NCI-H446 treated with DMSO at 0.1 percent for 48 hours (cell line): ENCODE measurements at regions not wholly inside any gene's neighbourhood (a gene's known extent, or its start where the extent isn't known, plus 50 kb on each side); places are given as distances from the start of the nearest gene placed in this dataset.

Experiments used
- DNase-seq: peaks from one replicate; lab custom pipeline; 2025; lab: John Stamatoyannopoulos, UW

DNA sequence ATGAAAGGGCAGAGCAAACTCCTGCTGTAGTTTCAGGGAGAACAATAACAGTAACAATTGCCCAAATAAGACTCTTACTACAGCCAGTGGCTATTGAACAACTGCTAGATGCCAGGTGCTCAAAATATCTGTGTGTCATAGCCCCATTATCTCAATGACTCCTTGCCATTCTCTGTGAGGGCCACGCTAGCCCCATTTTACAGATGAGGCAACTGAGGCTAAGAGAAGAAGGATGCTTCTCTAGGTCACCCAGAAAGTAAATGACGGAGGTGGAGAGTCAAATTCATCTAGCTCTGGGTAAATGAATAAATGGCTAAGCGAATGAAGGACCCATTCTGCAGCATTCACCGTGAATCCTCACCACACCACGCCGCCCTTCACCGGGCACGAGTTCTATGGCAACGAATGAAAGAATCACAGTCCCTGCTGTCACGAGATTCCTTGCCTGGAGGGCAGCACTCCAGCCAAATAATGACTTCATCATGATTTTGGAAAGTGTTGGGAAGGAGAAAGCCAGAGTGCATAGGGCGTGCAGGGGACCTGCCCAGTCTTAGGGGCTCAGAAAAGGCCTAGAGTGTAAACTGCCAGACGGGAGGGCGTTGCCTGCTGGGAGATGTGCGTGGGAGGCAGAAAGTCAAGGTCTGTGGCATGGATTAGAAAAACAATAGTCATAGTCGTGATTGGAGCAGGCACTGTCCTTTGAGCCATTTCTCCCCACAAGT is 147.2 kb downstream of the C9orf50 start:
- peak; percentile 65 for DNase-seq

DNA sequence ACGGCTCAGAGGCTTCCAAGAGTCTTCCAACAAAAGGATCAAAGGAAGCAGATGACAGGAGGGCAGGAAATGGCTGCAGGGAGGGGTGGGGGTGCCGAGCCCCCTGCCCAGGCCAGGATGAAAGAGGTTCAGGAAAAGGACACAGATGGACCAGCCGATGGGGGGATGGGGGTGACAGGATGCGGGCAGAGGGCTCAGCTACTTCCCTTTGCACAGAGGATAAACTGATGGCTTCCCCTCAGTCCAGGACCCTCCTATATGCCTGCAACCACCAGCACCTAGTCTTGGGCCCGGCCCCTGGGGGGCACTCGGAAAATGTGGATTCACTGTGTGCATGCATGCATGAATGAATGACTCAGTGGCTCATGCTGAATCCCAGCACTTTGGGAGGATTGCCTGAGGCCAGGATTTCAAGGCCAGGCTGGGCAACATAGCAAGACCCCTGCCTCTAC is 148.2 kb downstream of the C9orf50 start:
- no peak for DNase-seq

DNA sequence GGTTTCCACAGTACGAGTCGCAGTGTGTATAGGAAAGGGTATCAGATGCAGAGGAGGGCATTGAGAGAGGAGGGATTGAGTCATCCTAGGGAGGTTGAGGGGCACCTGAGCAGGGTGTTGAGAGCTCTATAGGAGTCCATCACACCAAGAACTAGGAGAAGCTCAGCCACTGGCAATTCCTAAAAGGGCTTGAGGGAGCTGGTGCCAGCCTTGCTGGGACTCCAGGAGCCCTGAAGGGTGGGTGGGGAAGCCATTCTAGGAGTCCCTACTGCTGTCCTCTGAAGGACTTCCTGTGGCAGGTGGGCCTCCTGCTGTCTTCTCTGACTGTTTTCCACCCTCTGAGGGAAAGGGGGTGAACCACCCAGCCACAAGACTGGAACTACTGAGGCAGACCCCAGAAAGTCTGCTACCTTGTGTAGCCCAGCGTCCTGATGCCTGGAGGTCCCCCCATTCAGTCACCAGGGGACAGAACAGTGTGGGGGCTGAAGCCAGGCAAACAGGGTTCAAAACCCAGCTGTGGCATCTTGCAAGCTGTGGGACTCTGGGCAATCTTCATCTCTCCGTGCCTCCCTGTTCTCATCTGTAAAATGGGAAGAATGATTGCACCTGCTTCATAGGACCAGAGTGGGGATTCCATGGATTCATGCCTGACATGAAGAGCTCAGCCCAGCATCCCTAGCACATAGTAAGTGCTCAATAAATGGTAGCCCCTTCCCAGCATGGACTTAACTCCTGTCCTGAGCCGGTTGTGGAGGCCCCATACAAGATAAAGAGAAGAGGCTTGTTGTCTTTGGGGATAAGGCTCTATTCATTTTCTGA is 149.5 kb downstream of the C9orf50 start:
- DNase-seq, result no peak

DNA sequence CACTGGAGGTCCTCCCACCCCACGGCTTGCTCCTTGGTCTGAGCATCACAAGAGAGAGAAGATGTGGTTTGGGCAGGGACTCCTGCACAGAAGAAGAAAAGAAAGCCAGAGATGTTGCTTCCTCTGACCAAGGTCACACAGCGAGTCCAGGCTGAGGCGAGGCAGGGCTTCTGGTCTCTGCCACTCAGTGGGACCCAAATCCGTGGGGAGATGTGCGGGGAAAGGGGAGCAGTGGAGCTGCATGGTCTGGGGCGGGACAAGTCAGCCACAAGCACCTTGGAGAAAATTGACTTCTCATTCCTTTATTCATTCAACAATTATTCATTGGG is 150.9 kb downstream of the C9orf50 start:
- DNase-seq, result no peak

DNA sequence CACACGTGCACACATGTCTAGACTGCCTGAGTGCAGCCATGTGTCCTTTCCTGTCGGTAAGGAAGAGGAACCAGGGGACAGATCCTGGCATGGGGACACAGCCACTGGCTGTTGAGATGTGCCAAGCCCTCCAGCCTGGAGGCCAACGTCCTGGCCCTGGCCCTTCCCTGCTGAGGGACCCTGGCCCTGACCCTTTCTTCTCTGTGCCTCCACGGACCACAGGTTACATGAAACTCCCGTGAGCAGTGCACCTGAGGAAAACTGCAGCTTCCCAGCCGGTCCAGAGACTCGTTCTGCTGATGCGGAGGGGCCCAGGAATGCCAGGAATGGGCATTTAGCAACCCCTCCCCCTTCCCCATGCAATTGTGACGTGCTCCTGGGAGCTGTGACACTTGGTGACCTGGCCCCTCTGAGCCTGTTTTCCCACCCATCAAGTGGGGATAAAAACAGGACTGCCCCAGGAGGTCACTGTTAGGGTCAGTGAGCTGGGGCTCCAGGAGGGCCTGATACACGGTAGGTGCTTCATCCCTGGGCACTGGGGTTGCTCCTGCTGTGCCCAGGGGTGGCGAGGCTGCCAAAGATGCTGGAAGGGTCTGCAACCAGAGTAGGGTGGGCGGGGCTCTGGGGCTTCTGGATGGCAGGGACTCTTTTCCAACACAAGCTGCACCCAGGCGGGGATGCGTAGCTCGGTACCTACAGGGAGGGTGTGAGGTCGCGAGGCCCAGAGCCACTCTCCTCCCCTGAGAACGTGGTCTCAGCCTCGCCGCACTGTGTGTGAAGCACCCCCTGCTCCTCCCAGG is 151.5 kb downstream of the C9orf50 start:
- no peak for DNase-seq

DNA sequence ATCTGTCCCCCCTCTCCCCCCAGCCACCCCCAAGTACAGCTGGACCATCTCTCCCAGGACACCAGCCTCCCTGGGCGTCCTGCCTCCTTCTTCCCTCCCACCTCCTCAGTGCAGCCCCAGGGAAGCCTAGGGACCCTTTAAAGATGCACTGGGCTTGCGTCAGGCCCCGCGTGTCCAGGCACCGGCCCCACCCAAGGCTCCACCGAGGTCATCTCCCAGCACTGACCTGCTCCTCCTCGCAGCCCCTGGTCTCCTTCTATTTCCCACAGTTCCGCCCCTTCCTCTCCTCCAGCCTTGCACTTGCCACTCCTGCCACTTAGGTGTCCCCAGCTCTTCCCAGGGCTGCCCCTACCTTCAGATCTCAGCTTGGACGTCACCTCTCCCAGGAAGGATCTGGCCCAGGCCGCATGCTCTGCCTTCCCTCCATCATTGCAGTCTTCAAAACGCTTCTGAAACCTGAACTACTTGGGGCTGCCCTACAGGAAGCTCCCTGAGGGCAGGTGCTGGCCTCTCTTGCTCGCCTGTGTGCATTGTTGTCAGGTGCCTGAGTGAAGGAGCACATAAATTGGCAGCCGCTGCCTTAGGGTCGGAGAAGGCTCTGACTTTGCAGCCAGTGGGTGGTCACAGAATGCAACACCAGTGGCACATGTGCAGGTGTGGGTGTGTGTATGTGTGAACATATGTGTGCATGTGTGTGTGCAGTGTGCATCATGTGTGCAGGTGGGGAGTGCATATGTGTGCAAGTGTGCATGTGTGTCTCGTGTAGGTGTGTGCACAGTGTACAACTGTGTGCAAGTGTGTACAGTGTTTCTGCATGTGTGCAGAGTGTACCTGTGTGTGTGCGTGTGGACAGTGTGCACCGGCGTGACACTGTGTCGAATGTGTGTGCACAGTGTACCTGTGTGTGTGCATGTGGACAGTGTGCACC is 152.9 kb downstream of the C9orf50 start:
- no peak for DNase-seq

DNA sequence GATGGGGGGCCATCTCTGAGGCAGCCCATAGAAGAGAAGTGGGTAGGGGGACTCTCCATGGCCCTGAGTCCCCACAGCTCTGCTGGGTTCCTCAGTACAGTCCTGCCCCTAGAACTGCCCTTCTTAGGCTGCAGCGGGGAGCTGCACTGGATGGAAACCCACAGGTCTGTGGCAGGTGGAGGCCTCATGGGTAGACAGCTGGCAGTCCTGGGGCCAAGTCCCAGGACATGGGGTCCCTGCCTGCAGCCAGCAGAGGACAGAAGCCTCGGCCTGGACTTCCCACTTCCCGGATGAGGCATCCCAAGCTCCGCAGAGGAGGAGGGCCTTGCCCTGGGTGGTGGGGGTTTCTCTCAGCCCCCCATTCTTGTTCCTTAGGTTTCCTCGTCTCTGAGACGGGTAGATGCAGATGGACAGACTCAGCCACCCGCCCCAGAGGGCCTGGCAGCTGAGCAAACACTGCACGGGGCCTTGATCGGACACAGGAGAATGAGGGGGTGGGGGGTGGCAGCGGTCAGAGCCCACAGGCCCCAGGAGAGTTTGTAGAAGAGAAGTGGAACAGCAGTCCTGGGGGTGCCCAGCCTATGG is 153.8 kb downstream of the C9orf50 start:
- DNase-seq, result no peak

DNA sequence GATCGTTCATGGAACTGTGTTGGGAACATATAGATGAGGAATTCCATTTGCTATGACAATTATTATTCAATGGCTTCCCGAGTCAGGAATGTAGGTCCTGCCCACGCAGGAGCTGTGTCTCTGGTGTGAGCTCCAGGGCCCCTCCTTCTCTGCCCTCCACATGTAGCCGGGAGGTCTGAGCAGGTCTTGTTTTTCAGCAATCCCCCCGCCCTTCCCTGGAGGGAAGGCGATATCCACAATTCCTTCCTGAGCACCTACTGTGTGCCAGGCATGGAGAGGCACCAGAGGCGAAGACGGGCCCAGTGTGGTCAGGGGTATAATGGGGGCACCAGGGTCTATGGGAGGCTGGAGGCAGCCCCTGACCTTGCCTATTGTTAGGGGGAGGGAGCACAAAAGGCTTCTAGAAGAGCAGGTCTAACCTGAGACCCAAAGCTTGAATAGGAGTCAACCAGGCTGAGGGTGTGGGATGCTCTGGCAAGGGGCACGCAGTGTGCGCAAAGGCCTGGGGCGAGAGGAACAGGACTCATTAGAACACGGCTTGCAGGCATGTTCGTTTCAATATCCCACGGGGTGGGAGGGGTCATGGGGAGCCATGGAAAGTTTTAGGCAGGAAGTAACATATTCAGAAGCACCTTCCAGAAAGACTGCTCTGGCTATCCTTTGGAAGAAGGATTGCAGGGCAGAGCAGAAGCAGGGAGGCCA is 154.9 kb downstream of the C9orf50 start:
- no peak for DNase-seq

DNA sequence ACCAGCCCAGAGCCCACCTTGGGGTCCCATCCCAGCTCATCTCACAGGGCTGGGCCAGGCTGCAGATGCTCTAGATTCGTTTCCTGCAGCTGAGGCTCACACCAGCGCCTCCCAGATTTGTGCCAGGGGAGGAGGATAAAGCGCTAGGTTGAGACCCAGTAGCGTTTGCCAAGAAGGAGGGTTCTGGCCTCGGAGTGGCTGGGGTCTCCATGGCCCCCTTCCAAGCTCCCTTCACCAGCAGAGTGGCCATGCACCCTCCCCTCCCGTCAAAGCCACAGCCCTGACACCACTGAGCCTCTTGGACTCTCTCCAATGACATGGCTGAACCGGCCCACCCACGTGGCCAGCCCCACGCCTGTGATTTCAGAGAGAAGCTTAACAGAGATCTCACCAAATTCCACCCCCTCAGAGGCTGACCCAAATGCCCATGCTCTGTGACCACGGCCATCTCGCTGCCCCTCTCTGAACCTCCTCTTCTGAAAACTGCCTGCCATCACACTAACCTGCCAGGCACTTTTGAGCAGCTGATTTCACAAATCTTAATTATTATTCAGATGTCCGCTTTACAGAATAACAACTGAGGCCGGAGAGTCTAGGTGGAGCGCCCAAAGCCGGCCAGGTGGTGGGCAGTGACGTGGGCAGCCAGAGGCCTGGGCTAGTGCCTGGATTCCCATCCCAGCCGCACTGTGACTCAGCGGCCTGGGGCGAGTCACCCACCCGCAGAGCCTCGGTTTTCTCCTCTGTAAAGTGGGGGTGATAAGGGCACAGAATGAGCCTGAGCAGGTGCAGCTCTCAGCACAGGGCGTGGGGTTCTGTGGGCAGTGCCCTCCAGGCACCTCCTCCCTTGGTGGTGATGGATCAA is 155.7 kb downstream of the C9orf50 start:
- no peak for DNase-seq

DNA sequence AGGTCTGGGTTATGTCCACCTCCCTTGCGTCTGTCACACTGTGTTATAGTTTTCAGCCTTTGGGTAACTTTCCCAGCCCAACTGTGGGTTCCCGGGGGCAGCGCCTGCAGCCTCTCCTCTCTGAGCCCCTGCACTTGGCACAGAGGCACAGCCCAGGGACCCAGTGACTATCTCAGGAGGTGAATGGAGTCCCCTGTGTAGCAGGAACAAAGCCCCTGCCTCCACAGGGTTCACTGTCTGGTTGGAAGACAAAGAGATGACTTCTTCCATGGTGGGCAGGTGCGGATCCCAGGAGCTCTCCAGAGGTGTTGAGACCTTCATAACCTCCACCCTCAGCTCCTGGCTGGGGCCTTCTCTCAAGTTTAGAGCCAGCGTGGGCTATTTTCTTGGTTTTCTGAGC is 156.9 kb downstream of the C9orf50 start:
- no peak for DNase-seq

DNA sequence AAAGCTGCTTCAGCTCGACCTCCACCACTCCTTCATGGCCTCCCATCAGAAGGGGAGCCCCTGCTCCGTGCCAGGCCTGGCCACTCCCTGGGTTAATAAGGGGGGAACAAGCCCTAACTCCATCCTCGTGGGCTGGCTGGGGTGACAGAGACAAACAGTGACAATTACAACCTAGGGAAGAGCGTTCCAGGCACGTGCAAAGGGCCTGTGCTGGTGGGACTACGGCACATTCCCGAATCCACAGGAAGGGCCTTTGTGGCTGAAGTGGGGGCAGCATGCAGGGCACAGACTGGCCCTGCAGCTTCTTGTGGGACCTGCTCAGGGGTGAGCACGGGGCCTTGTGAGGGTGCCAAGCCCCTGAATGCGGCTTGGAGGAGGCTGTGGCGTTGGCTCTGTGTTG is 157.4 kb downstream of the C9orf50 start:
- DNase-seq, result no peak

DNA sequence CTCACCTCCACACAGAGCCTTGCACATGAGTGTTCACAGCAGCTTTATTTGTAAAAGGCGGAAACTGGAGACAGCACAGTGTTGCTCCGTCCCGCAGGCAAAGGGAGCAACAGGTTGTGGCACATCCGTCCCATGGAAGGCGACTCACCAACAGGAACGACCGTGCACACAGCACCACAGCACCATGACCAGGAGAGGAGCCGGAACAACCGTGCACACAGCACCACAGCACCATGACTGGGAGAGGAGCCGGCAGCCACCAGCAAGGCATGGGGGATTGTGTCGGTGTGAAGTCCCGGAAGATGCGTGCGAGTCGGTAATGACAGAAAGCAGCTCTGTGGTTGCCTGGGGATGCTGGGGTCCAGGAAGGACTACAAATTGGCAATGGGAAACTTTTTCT is 158.5 kb downstream of the C9orf50 start:
- DNase-seq, result no peak

DNA sequence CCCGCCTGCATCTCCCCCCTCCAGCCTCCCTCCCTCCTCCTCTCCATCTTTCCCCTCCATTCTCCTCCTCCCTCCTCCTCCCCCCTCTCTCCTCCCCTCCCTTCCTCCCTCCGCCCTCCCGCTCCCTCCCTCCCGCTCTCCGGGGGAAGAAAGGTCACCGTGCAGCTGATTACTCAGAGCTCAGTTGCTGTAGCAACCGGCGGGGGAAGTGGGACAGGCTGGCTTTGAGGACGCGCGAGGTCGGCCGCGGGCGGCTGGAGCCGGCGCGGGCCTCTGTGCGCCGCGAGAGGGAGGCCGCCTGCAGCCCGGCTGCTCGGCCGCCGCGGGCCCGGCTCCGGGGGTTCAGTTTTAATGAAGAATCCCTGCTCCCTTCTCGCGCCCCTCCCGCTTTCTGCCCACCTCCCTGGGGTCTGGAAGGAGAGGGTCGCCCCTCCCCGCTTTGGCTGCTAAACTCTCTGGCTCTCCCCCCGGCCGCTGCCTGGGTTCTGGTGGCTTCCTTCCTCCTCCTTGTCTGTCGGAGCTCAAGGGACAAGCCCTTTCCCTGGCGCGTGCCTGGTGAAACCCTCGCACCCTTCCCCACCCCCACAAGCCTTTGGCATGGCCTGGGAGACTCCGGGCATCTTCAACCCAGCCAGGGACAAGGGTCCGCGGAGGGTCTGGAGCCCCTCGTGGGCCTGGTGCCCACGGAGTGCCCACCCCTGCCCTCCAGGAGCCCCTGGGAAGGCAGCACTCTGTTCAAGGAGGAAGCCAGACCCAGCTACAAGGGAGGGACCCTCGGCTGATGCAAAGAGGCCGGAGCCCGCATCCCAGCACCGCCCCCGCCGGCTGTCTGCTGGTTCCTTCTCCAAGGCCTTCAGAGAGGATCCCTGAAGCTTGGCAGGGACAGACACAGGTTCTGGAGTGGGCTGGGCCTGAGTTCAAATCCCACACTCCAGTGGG is 160.3 kb downstream of the C9orf50 start:
- DNase-seq, result peak; percentile 83

DNA sequence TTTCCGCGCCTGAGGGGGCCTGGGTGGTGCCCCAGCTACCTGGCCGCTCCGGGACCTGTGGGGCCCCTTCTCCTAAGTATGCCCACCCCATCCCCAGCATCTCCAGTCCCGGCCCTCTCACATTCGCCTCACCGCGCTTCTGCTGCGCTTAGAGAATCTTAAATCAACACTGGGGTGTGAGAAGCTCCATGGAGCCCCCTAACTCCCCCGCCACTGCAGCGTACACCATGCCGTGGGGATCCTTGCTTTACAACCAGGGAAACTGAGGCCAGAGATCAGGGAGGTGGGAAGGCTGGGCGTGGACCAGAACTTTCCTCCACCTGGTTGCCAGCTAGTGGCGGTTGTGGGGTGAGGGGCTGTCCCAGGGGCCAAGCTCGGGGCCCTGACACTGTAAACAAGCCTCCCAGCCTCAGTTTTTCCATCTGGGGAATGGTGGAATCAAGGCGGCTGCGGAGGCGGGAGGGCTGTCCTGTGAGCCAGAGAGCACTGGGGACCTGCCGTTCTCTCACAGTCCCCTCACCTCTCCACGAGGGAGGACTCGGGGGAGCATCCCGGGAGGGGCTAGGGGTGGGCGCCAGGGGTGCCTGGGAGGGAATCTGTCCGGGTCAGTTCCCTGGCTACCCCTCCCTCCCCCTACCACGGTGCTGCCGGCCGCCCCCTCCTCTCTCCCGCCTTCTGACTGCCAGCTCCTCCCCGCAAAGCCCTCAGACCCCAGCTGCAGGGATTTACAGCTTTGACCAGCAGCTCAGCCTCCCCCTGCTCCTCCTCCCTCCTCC is 161.2 kb downstream of the C9orf50 start:
- no peak for DNase-seq

DNA sequence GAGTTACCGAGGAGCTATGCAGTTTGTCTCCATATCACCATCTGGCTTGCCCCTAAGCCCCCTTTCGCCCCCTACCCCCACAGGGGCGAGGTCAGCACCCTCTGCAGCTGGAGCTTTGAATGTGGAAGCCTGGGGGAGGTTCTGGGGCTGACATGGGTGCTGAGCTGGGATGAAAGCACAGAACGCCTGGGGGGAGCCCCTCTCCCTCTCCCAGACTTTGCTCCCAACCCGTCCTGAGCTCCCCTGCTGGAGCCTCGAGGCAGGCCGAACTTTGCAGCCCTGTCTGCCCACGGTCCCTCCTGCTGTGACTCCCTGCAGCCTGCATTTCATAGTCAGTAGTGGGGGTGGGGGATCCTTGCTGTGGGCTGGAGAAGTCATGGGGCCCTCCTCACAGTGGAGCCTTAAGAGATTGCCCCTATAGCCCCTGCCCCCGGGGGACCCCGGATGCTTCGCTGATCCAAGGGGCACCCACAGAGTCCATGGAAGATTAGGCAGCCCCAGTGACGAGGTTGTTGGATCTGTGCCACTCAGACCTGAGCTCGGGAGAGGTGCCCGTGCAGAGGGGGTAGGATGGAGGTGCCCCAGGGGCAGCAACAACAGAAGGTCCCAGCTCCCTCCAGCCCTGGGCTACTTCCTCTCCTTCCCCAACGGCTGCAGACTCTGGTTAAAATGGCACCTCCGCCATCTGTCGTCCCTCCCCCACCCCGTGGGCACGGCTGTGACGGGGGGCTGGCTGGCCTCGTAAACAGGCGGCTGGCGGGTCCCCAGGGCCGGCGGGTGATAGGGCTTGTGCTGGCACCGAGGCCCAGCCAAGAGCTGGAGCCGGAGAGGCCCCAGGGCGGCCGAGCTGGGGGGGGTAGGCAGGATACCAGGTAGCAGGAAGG is 162.0 kb downstream of the C9orf50 start:
- peak; percentile 31 for DNase-seq

DNA sequence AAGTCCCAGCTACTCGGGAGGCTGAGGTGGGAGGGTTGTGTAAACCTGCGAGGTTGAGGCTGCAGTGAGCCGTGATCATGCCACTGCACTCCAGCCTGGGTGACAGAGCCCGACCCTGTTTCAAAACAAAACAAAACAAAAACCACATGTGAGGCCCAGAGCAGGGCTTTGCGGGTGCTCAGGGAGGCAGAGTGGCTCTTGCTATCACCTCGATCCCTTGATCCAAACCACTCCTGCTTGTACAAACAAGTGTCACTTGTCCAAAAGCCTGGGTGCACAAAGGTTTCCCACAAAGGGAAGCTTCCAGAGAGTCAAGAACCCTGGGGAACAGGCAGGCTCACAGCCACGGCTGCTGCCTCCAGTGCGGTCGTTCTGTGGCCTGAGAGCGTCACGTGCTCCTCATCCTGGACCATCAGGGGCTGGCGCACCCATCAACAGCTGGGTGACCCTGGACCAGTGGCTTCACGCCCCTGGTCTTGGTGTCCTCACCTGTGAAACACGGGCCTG is 162.7 kb downstream of the C9orf50 start:
- no peak for DNase-seq
